Testis (tissue), 2 donors: ENCODE measurements at regions not wholly inside any gene's neighbourhood (a gene's known extent, or its start where the extent isn't known, plus 50 kb on each side); places are given as distances from the start of the nearest gene placed in this dataset.
"Not testable (repeated sequence)": the region's sequence is repeated elsewhere in the genome, so short reads cannot be mapped to it uniquely, and the experiment has no call there.

Source experiments
- CTCF ChIP-seq, 3 experiments: fragments of 450-650 bp in 2 of 3; fragments of 200-600 bp in 1 of 3; sonication (generic) in 1 of 3; IDR thresholded peaks; one replicate each; pipeline ENCODE4 v1.5.1; 2016 to 2019; ENCODE audit warnings: antibody characterized with exemption in 3 of 3, mild to moderate bottlenecking in 2 of 3, moderate library complexity in 1 of 3
- POLR2A ChIP-seq: fragments of 450-650 bp; IDR thresholded peaks from one replicate; pipeline ENCODE4 v1.6.1; 2017; ENCODE audit warnings: antibody characterized with exemption, mild to moderate bottlenecking, moderate library complexity

DNA sequence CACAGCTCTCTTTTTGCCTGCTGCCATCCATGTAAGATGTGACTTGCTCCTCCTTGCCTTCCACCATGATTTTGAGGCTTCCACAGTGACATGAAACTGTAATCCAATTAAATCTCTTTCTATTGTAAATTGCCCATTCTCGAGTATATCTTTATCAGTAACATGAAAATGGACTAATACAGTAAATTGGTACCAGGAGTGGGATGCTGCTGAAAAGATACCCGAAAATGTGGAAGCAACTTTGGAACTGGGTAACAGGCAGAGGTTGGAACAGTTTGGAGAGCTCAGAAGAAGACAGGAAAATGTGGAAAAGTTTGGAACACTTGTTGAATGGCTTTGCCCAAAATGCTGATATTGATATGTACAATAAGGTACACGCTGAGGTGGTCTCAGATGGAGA is 1117.9 kb downstream of the PLA2G4A start:
- TF ChIP-seq POLR2A; CTCF (IDR thresholded peaks at IDR 0.05): not testable (repeated sequence)
